A673 (cell line): ENCODE measurements at regions not wholly inside any gene's neighbourhood (a gene's known extent, or its start where the extent isn't known, plus 50 kb on each side); places are given as distances from the start of the nearest gene placed in this dataset.

Experiments
- CTCF ChIP-seq: fragments of 300-800, 200-600 bp; sonication (generic); conservative IDR thresholded peaks from 2 replicates; pipeline ENCODE4 v1.5.1; 2017; ENCODE audit warnings: low read depth, mild to moderate bottlenecking, antibody characterized with exemption, low read length, moderate library complexity, mixed read lengths
- EZH2 ChIP-seq: fragments of 200-600 bp; sonication (generic); IDR thresholded peaks from 2 replicates; pipeline ENCODE4 v1.6.1; 2017; ENCODE audit warnings: borderline replicate concordance, low read depth, mild to moderate bottlenecking, mixed read lengths, antibody characterized with exemption, low read length; ENCODE audit not compliant: poor library complexity, severe bottlenecking

GRCh38 chr3:105137911-105138310, 228.8 kb upstream of the ALCAM start:
- TF ChIP-seq CTCF (no peak), EZH2 (no peak)
